NCI-H146 treated with DMSO at 0.1 percent for 48 hours (cell line): ENCODE measurements at regions not wholly inside any gene's neighbourhood (a gene's known extent, or its start where the extent isn't known, plus 50 kb on each side); places are given as distances from the start of the nearest gene placed in this dataset.
A peak's percentile ranks its signal among the peaks of the same experiment; 100 is the strongest.
"Not testable (repeated sequence)": the region's sequence is repeated elsewhere in the genome, so short reads cannot be mapped to it uniquely, and the experiment has no call there.

Experiments
- DNase-seq: peaks from one replicate; lab custom pipeline; 2025; ENCODE audit not compliant: unreplicated experiment; lab: John Stamatoyannopoulos, UW

- no peak for DNase-seq
These were observed 124.9 kb upstream of the ZNF608 start for GRCh38 chr5:124871303-124871702.

- DNase-seq = no peak
These were observed 125.6 kb upstream of the ZNF608 start for GRCh38 chr5:124872086-124872485.

- no peak for DNase-seq
These were observed 126.2 kb upstream of the ZNF608 start for GRCh38 chr5:124872615-124873014.

- no peak for DNase-seq
These were observed 126.7 kb upstream of the ZNF608 start for GRCh38 chr5:124873188-124873587.

GRCh38 chr5:124873713-124874112 is 127.3 kb upstream of the ZNF608 start:
- no peak for DNase-seq

- DNase-seq = no peak
These were observed 130.1 kb upstream of the ZNF608 start for GRCh38 chr5:124876566-124876965.

- DNase-seq = no peak
These were observed 130.5 kb upstream of the ZNF608 start for GRCh38 chr5:124876983-124877382.

- DNase-seq = no peak
These were observed 131.2 kb upstream of the ZNF608 start for GRCh38 chr5:124877501-124878146.

GRCh38 chr5:124878583-124879342 is 132.3 kb upstream of the ZNF608 start:
- no peak for DNase-seq

GRCh38 chr5:124880903-124881697 is 134.7 kb upstream of the ZNF608 start:
- no peak for DNase-seq

- no peak for DNase-seq
These were observed 137.2 kb upstream of the ZNF608 start for GRCh38 chr5:124883681-124884080.

GRCh38 chr5:124884114-124884513 is 137.7 kb upstream of the ZNF608 start:
- no peak for DNase-seq

GRCh38 chr5:124885490-124885889 is 139.1 kb upstream of the ZNF608 start:
- DNase-seq = no peak

- no peak for DNase-seq
These were observed 140.8 kb upstream of the ZNF608 start for GRCh38 chr5:124887223-124887622.

GRCh38 chr5:124888050-124888506 is 141.6 kb upstream of the ZNF608 start:
- DNase-seq = peak; percentile 86

- DNase-seq = no peak
These were observed 142.4 kb upstream of the ZNF608 start for GRCh38 chr5:124888622-124889485.

GRCh38 chr5:124889486-124889825 is 143.0 kb upstream of the ZNF608 start:
- no peak for DNase-seq

- no peak for DNase-seq
These were observed 143.4 kb upstream of the ZNF608 start for GRCh38 chr5:124889850-124890249.

GRCh38 chr5:124890442-124890841 is 144.0 kb upstream of the ZNF608 start:
- DNase-seq = not testable (repeated sequence)

GRCh38 chr5:124891179-124891578 is 144.7 kb upstream of the ZNF608 start:
- no peak for DNase-seq
